MCF 10A (cell line): ENCODE measurements at regions not wholly inside any gene's neighbourhood (a gene's known extent, or its start where the extent isn't known, plus 50 kb on each side); places are given as distances from the start of the nearest gene placed in this dataset.

Source experiments
- BruUV-seq: library from RNA; stranded (reverse); fragments of 400-500 nt; replicated peaks from 2 replicates; lab custom pipeline; 2021; lab: Mats Ljungman, UMichigan
- CTCF ChIA-PET: fragments of 300-600 bp; sonication (Branson Sonifier 250); formaldehyde crosslinking; extraction: SDS; loops from one replicate; lab custom pipeline; 2021; ENCODE audit warnings: antibody characterized with exemption, inconsistent platforms; lab: Yijun Ruan, JAX
- POLR2A ChIA-PET: fragments of 300-600, 350-650 bp; sonication (Branson Sonifier 250); formaldehyde crosslinking; extraction: SDS; loops from one replicate; lab custom pipeline; 2020; ENCODE audit warnings: antibody characterized with exemption, inconsistent platforms; lab: Yijun Ruan, JAX
- DNase-seq: peaks from one replicate; pipeline ENCODE4 v3.0.0-alpha.2; 2018; ENCODE audit not compliant: unreplicated experiment
- H3K27ac Mint-ChIP-seq: one replicate; pipeline ENCODE4 v1.8.0; 2022; ENCODE audit warnings: mild to moderate bottlenecking, low read depth, mixed read lengths; ENCODE audit not compliant: unreplicated experiment
- H3K27me3 Mint-ChIP-seq: one replicate; pipeline ENCODE4 v1.8.0; 2022; ENCODE audit warnings: mixed read lengths; ENCODE audit not compliant: insufficient read depth, unreplicated experiment
- H3K36me3 Mint-ChIP-seq: one replicate; pipeline ENCODE4 v1.8.0; 2022; ENCODE audit warnings: mild to moderate bottlenecking, moderate library complexity, mixed read lengths; ENCODE audit not compliant: insufficient read depth, unreplicated experiment
- H3K4me1 Mint-ChIP-seq: one replicate; pipeline ENCODE4 v1.8.0; 2022; ENCODE audit warnings: mixed read lengths; ENCODE audit not compliant: insufficient read depth, unreplicated experiment
- H3K4me3 Mint-ChIP-seq: one replicate; pipeline ENCODE4 v1.8.0; 2022; ENCODE audit warnings: mild to moderate bottlenecking, moderate library complexity, mixed read lengths; ENCODE audit not compliant: unreplicated experiment
- H3K9me3 Mint-ChIP-seq: one replicate; pipeline ENCODE4 v1.8.0; 2022; ENCODE audit warnings: mixed read lengths; ENCODE audit not compliant: unreplicated experiment
- intact Hi-C: fragments of 100-400 bp; cut with micrococcal nuclease; formaldehyde crosslinking; loops from 2 replicates; pipeline ENCODE4 v1.14.1; 2022
- TF ChIP-seq, protein P1 (sequence below): fragments of 200-600 bp; IDR thresholded peaks from one replicate; pipeline ENCODE4 v1.8.0; 2022; ENCODE audit warnings: antibody characterized with exemption, mild to moderate bottlenecking; ENCODE audit not compliant: unreplicated experiment

- CTCF ChIA-PET: no interaction called here
- POLR2A ChIA-PET: interaction anchor here (0.7 kb wide), 1 partner anchor 770 kb away, joined by 4 read pairs; no protein-coding TSS in a partner anchor
- H3K27ac Mint-ChIP-seq: no peak overlapping the region
- peaks cover 43% of the 10 kb centered on the region for H3K27me3 Mint-ChIP-seq
- H3K4me1 Mint-ChIP-seq: peaks cover 9% of the 10 kb centered on the region
- peaks cover 7% of the 10 kb centered on the region for H3K36me3 Mint-ChIP-seq
- DNase-seq: no peak
- TF ChIP-seq, protein P1, sequence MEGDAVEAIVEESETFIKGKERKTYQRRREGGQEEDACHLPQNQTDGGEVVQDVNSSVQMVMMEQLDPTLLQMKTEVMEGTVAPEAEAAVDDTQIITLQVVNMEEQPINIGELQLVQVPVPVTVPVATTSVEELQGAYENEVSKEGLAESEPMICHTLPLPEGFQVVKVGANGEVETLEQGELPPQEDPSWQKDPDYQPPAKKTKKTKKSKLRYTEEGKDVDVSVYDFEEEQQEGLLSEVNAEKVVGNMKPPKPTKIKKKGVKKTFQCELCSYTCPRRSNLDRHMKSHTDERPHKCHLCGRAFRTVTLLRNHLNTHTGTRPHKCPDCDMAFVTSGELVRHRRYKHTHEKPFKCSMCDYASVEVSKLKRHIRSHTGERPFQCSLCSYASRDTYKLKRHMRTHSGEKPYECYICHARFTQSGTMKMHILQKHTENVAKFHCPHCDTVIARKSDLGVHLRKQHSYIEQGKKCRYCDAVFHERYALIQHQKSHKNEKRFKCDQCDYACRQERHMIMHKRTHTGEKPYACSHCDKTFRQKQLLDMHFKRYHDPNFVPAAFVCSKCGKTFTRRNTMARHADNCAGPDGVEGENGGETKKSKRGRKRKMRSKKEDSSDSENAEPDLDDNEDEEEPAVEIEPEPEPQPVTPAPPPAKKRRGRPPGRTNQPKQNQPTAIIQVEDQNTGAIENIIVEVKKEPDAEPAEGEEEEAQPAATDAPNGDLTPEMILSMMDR: no peak
- no TSS peak for BruUV-seq
- H3K4me3 Mint-ChIP-seq: no peak overlapping the region
- H3K9me3 Mint-ChIP-seq: no peaks in the 10 kb centered on the region
- intact Hi-C loops: no loop called here
Measured at GRCh38 chr1:11383553-11384169, 95.3 kb upstream of the DISP3 start.

DNA sequence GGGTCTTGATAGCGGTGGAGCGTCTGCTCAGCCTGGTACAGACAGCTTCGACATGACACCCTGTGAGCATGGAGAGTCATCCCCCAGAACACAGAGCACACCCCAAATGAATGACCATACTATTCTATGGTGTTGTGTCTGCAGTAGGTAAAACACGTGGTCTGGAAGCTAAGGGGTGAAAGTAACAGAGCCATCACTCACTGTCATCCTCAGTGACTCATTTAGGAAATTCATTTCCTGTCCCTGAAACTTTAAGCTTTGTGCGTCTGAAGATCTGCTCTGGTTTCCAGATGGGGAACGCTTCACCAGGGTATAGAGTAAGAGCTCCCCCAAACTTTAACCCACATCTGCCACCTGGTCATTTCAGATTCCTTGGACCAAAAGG lies 94.8 kb upstream of the DISP3 start:
- Mint-ChIP-seq H3K9me3 (no peaks in the 10 kb centered on the region), H3K36me3 (peaks cover 7% of the 10 kb centered on the region), H3K4me1 (peaks cover 9% of the 10 kb centered on the region), H3K4me3 (no peak overlapping the region), H3K27ac (no peak overlapping the region), H3K27me3 (peaks cover 45% of the 10 kb centered on the region)
- POLR2A ChIA-PET: interaction anchor here (0.7 kb wide), 1 partner anchor 771 kb away, joined by 4 read pairs; no protein-coding TSS in a partner anchor
- CTCF ChIA-PET: no interaction called here
- no TSS peak for BruUV-seq
- TF ChIP-seq, protein P1: no peak
- peak; percentile 66 for DNase-seq
- intact Hi-C loops: no loop called here

DNA sequence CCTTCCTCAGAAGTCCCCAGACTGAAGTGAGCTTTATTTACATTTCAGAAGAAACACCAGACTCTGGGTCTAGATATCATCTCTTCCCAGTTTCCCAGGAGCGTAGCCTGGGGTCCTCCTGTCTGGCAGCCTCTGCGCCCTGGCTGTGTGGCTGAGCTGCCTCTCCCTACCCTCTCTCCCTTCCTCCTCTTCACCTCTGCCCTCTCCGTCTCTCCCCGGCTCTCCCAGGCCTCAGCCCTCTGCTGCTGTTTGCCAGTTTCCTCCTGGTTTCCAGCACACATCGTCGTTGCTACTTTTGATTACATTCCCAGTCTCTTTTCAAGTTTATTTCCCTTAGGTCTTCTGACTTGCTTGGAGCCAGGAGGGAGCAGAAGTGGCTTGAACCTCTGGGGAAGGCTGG lies 91.1 kb upstream of the DISP3 start:
- H3K27me3 Mint-ChIP-seq: peaks cover 62% of the 10 kb centered on the region
- H3K27ac Mint-ChIP-seq: no peak overlapping the region
- DNase-seq: no peak
- no peak overlapping the region for H3K4me3 Mint-ChIP-seq
- TF ChIP-seq, protein P1: no peak
- ChIA-PET POLR2A (no interaction called here), CTCF (no interaction called here)
- no peaks in the 10 kb centered on the region for H3K36me3 Mint-ChIP-seq
- intact Hi-C loops: no loop called here
- H3K4me1 Mint-ChIP-seq: peaks cover 14% of the 10 kb centered on the region
- BruUV-seq: no TSS peak
- no peaks in the 10 kb centered on the region for H3K9me3 Mint-ChIP-seq

- Mint-ChIP-seq H3K4me3 (no peak overlapping the region), H3K9me3 (no peaks in the 10 kb centered on the region), H3K4me1 (peaks cover 11% of the 10 kb centered on the region), H3K27ac (no peak overlapping the region), H3K27me3 (peaks cover 68% of the 10 kb centered on the region), H3K36me3 (no peaks in the 10 kb centered on the region)
- ChIA-PET CTCF (no interaction called here), POLR2A (no interaction called here)
- TF ChIP-seq, protein P1: no peak
- no peak for DNase-seq
- no TSS peak for BruUV-seq
- intact Hi-C loops: no loop called here
Measured at GRCh38 chr1:11388617-11389016, 90.3 kb upstream of the DISP3 start.
